GM18498 (cell line): ENCODE measurements at regions not wholly inside any gene's neighbourhood (a gene's known extent, or its start where the extent isn't known, plus 50 kb on each side); places are given as distances from the start of the nearest gene placed in this dataset.

Source experiments
- ATAC-seq: cut with Tn5 transposase; IDR thresholded peaks from one replicate; pipeline ENCODE4 v1.9.1; 2021; ENCODE audit warnings: mild to moderate bottlenecking, moderate library complexity; ENCODE audit not compliant: unreplicated experiment

DNA sequence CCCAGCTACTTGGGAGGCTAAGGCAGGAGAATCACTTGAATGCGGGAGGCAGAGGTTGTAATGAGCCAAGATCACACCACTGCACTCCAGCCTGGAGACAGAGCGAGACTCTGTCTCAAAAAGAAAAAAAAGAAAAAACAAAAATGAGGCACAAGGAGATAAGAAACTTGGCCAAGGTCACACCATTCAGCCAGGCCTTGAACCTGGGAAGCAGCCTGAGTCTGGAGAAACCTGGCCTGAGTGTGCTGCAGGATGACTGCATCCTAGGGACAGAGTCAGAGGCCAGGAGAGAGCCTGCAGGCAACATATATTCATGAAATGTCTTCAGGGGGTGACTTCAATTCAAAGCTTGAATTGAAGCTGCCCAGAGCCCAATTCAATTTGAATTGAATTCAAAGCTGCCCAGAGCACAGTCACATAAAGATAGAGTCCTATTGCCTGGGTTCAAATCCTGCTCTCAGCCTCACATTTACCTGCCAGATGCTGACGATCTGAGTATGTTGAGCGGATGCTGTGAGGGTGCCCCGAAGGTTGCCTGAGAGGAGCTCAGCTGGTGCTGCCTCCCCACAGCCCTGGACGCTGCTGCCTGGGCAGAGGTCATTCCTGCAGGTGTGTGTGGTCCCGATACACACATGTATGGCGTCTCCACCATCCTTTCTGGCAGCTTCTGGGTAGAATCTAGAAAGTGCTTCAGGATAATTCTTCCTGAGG, 307.7 kb downstream of the AJAP1 start:
- ATAC-seq: no peak

DNA sequence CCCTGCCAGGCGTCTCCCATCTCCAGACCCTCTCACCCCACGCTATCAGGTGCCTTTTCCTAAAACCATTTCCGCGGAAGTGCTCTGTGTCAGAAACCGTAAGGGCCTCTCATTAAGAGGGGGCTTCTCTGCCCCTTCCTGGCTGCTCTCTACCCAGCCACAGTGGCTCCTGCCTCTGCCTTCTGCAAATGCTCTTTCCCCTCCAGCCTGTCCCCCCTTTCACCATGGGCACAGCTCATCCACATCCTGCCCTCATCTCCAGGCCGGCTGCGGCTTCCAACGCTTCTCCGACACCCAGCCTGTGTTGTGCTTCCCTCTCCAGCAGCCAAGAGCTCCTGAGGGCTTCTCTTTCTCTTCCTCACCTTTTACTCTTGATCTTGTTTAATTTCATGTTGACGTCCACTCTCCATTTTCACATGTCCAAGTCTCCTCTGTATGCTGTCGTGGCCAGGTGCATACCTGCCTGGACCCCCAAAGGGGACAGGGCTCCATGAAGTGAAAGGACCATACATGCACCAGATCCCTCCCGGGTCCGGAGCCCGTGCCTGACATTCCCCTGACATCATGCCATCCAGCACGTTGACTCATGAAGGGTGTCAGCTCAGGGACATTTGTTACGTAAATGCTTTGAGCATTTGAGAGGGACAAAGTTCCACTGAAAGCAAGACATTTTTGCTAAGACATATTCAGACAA, 306.5 kb downstream of the AJAP1 start:
- ATAC-seq: no peak

- no peak for ATAC-seq
Observed at GRCh38 chr1:4960336-4960735, 305.9 kb downstream of the AJAP1 start.

DNA sequence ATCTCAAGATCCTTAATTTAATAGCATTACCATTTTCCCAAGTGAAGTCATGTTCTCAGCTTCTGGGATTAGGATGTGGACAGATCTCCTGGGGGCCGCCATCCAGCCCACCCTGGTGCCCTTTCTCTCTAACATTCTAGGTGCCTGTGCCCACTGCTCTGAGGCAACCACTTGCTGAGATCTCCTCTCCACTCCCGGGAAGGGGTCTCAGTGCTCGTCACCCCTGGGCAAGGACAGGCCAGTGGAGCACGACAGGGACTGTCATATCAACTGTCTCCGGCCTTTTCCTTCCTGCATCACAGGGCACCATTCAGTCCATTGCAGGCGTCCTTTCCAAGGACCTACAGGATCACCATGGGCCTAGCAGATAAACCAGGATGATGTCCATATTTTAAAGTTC, 304.8 kb downstream of the AJAP1 start:
- ATAC-seq: no peak

- ATAC-seq: no peak
Observed at GRCh38 chr1:4957027-4957426, 302.6 kb downstream of the AJAP1 start.

DNA sequence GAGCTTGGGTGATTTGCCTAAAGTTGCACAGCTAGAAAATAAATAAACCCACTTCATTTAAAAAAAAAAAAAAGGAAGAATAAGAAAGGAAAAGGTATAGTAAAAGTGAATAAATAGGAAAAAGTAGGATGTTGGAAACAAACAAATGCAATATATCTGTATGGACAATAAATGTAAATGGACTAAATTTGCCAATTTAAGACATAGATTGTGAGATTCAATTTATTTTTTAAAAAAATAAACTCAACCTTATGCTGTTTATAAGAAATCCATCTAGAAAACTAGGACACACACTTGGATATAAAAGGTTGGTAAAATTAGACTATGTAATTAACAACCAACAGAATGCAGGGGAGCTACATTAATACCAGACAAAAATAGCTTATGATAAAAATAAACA, 300.0 kb downstream of the AJAP1 start:
- ATAC-seq: no peak

DNA sequence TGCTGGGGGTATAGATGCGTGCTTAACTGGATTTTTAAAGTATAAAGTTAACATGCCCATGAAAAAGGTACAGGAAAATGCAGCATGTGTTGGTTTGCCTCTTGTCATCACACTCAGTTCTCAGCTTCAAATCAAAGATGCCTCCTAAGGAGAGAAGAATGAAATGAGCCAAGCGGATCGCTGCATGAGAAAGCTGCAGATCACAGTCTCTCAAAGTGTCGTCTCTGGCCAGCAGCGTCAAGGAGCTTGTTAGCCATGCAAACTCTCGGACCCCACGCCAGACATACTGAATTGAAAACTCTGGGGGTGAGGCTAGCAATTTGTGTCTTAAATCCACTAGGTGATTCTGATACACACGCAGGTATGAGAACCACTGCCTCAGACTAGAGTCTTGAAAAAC, 297.2 kb downstream of the AJAP1 start:
- no peak for ATAC-seq

DNA sequence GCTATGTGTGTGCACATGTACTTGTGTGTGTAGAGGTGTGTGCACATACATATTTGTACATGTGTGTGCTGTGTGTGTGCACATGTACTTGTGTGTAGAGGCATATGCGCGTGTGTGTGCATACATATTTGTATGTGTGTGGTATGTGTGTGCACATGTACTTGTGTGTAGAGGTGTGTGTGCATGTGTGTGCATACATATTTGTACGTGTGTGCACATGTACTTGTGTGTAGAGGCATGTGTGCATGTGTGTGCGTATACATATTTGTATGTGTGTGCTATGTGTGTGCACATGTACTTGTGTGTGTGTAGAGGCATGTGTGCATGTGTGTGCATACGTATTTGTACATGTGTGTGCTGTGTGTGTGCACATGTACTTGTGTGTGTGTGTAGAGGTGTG, 291.9 kb downstream of the AJAP1 start:
- no peak for ATAC-seq

DNA sequence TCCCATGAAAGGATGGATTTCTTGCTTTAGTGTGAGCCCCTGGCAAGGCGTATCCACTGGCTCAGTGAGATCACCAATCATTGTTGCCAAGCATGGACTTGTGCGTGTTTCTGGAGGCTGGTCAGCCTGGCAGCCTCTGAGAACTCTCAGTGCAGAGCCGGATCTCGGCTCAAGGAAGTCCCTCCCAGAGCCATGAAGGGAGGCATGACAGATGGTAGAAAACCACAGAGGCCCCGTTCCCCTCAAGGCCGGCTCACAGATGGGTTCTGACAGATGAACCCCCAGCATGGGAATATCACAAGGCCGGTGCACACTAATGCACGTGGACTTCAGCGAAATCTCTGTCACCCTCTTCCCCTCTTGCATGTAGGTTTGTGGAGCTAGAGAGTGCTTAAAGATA, 290.5 kb downstream of the AJAP1 start:
- no peak for ATAC-seq

GRCh38 chr1:4944072-4944471, 289.7 kb downstream of the AJAP1 start:
- no peak for ATAC-seq

- ATAC-seq: no peak
Observed at GRCh38 chr1:4939266-4939665, 284.9 kb downstream of the AJAP1 start.

GRCh38 chr1:4937876-4938534, 283.6 kb downstream of the AJAP1 start:
- ATAC-seq: no peak

GRCh38 chr1:4935807-4936206, 281.4 kb downstream of the AJAP1 start:
- ATAC-seq: no peak

DNA sequence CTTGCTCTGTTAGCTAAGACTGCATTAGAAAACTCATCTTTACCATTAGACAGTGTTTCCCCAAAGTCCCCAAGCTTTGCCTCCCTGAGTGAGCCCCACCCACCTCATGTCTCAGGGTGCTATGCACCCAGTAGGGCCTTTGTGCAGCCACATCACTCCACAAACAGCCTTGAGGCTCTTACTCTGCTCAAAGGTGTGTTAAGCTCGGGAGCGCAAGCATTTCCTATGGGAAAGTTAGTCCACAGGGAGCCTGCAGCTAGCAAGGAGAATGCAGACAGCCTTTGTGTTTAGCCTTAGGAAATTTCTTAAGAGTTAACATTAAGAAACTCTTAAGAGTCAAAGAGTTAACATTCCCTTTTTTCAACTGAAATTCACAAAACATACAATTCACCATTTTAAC, 278.8 kb downstream of the AJAP1 start:
- no peak for ATAC-seq

- no peak for ATAC-seq
Observed at GRCh38 chr1:4932311-4933030, 278.1 kb downstream of the AJAP1 start.

DNA sequence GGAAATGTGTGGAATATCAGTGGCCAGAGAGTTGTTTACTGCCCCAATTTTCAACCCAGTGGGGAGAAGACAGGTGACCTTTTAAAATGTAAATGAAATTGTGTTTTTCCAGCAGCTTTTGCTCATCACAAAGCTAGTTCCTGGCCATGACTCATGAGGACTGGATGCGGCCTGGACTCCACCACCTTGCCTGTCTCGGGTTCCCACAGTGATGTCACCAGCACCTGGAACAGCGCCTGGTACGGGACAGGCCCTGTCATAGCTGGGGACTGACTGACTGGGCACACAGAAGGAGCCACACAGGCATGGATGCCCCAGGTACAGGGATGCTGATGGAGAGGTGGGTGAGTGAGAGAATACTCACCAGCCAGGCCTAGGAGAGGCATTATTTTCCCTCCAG, 277.1 kb downstream of the AJAP1 start:
- ATAC-seq: no peak

- no peak for ATAC-seq
Observed at GRCh38 chr1:4928186-4928585, 273.8 kb downstream of the AJAP1 start.

DNA sequence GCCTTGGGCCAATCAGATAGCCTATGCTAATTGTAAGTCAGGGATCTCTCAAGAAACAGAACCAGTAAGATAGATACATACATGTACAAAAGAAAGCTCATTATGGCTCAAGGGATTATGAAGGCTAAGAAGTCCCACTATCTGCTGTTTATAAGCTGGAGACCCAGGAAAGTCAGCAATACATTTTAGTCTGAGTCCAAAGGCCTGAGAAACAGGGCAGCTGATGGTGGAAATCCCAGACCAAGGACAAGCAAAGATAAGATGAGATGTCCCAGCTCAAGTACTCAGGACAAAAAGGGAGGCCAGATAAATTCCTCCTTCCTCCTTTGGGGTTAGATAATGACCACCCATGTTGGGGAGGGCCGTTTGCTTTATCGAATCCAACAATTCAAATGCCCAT, 269.9 kb downstream of the AJAP1 start:
- no peak for ATAC-seq

GRCh38 chr1:4916610-4917009, 262.2 kb downstream of the AJAP1 start:
- no peak for ATAC-seq

- no peak for ATAC-seq
Observed at GRCh38 chr1:4915154-4915553, 260.7 kb downstream of the AJAP1 start.

- ATAC-seq: no peak
Observed at GRCh38 chr1:4908486-4908885, 254.1 kb downstream of the AJAP1 start.

DNA sequence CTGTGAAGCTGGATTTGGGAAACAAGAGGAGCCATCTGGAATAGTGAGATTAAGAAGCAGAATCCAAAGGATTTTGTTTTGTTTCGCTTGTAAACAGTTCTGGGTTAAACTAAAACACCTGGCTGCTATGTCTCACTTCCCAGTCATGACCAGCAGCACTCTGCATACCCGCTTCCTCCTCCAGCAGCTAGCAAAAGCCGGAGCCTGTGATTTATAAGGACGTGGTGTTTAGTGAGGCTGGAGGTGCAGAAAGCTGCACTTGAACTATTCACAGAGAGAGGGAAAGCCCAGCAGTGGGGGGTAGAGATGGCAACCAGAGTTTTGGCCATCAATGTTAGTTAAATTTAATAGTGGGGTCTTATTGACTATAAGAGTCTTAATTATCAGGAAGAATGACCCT, 240.2 kb downstream of the AJAP1 start:
- ATAC-seq: no peak
